ENCODE measurements at regions not wholly inside any gene's neighbourhood (a gene's known extent, or its start where the extent isn't known, plus 50 kb on each side); places are given as distances from the start of the nearest gene placed in this dataset.

GRCh38 chr4:189786447-189786846 lies 154.2 kb upstream of the FRG1 start:
- no peak for DNase-seq (ENCODE audit: low read depth)
- TF ChIP-seq CTCF (IDR thresholded peaks at IDR 0.05; ENCODE audit: control insufficient read depth, extremely low read depth, insufficient read depth): no peak
- H3K4me3 ChIP-seq (ENCODE audit: low read depth, low read length): no peak overlapping the region

DNA sequence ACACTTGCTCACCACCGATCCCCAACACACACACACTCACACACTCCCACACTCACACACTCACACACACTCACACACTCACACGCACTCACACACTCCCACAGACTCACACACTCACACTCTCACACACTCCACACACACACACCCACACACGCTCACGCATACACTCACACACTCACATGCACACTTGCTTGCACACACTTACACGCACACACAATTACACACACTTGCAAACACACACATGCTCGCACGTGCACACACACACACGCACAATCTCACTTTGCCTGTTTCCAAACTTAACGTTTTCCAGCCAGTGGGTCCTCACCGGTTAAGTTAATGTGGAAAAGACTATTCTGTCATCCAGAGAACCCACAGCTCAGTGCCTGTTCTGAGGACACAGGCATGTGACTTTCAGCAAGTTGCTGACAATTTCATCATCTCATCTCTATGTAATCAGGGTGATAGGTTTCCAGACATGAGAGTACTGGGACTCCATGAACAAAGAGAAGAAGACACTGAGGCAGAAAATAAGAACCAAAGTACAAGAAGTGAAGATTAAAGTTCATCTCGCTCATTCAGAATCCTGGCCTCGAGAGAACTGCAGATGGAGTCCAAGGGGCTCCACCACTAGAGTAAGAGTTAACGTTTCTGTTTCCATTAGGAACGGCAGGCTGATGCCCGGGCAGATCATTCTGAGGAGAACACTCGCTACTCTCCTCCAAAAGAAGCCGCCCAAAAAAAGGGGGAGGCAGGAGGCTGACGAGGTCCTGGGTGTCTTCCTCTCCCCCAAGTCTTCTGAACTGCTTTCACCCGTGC lies 153.2 kb upstream of the FRG1 start:
- no peak for DNase-seq (ENCODE audit: low read depth)
- no peak for TF ChIP-seq CTCF (IDR thresholded peaks at IDR 0.05; ENCODE audit: control insufficient read depth, extremely low read depth, insufficient read depth)
- no peak overlapping the region for H3K4me3 ChIP-seq (ENCODE audit: low read depth, low read length)

- DNase-seq (ENCODE audit: low read depth): no peak
- peak; percentile 96 for TF ChIP-seq CTCF (IDR thresholded peaks at IDR 0.05; ENCODE audit: control insufficient read depth, extremely low read depth, insufficient read depth)
- no peak overlapping the region for H3K4me3 ChIP-seq (ENCODE audit: low read depth, low read length)
Measured at GRCh38 chr4:189792924-189793618, 147.6 kb upstream of the FRG1 start.

- DNase-seq (ENCODE audit: low read depth): no peak
- no peak overlapping the region for H3K4me3 ChIP-seq (ENCODE audit: low read depth, low read length)
- TF ChIP-seq CTCF (IDR thresholded peaks at IDR 0.05; ENCODE audit: control insufficient read depth, extremely low read depth, insufficient read depth): no peak
Measured at GRCh38 chr4:189800545-189801088, 140.1 kb upstream of the FRG1 start.

GRCh38 chr4:189802884-189803283 lies 137.8 kb upstream of the FRG1 start:
- DNase-seq (ENCODE audit: low read depth): no peak
- no peak overlapping the region for H3K4me3 ChIP-seq (ENCODE audit: low read depth, low read length)
- peak; percentile 69 for TF ChIP-seq CTCF (IDR thresholded peaks at IDR 0.05; ENCODE audit: control insufficient read depth, extremely low read depth, insufficient read depth)

DNA sequence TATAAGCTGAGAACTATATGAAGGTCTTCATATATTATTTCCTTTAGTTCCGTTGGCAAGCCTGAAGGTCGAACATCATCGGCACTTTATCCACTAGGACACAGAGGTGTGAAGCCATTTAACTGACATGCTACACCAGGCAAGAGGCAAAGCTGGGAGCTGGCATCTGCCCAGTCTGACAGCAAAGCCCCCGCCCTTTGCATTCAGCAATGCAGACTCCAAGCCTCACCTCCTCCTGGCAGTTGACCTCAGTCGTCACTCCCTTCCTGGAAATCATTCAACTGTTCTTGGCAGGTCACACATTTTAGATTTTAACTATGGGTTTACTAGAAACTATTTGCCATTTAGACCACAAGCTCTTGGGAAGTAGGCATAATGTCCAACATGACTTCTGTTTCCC lies 135.8 kb upstream of the FRG1 start:
- DNase-seq (ENCODE audit: low read depth): no peak
- no peak for TF ChIP-seq CTCF (IDR thresholded peaks at IDR 0.05; ENCODE audit: control insufficient read depth, extremely low read depth, insufficient read depth)
- no peak overlapping the region for H3K4me3 ChIP-seq (ENCODE audit: low read depth, low read length)
